ENCODE measurements at regions not wholly inside any gene's neighbourhood (a gene's known extent, or its start where the extent isn't known, plus 50 kb on each side); places are given as distances from the start of the nearest gene placed in this dataset.
"Not testable (repeated sequence)": the region's sequence is repeated elsewhere in the genome, so short reads cannot be mapped to it uniquely, and the experiment has no call there.

GRCh38 chr10:4278186-4278585, 493.2 kb upstream of the KLF6 start:
- DNase-seq (ENCODE audit: low read depth) (no peak), FAIRE-seq (no peak)
- Histone ChIP-seq H3K36me3 (ENCODE audit: insufficient read depth, low read length) (no peaks in the 10 kb centered on the region), H3K79me2 (ENCODE audit: insufficient read depth, low read length) (no peaks in the 10 kb centered on the region), H3K4me2 (ENCODE audit: low read length) (no peak overlapping the region), H3K4me1 (ENCODE audit: insufficient read depth, low read length) (peaks cover 22% of the 10 kb centered on the region), H4K20me1 (ENCODE audit: insufficient read depth, low read length) (no peaks in the 10 kb centered on the region), H3K27ac (ENCODE audit: low read depth, low read length) (no peak overlapping the region), H3K27me3 (ENCODE audit: insufficient read depth, low read length) (no peaks in the 10 kb centered on the region), H3K4me3 (ENCODE audit: insufficient read depth, low read depth, low read length) (no peak overlapping the region), H2AFZ (ENCODE audit: low read depth, low read length) (no peak overlapping the region), H3K9me3 (ENCODE audit: insufficient read depth, low read depth, low read length) (no peaks in the 10 kb centered on the region), H3K9ac (ENCODE audit: low read length) (no peak overlapping the region)
- TF ChIP-seq CTCF (IDR thresholded peaks at IDR 0.05; ENCODE audit: insufficient read depth, low read depth, low read length): no peak
- TF ChIP-seq EZH2 (IDR thresholded peaks at IDR 0.05; ENCODE audit: insufficient read depth, low read length): no peak
- H3K36me3 Mint-ChIP-seq (ENCODE audit: low read depth, unreplicated experiment): no peaks in the 10 kb centered on the region
- H3K4me1 Mint-ChIP-seq (ENCODE audit: low read depth, unreplicated experiment): peaks cover 32% of the 10 kb centered on the region
- no peak overlapping the region for H3K4me3 Mint-ChIP-seq (ENCODE audit: unreplicated experiment)
- peaks cover 6% of the 10 kb centered on the region for H3K9me3 Mint-ChIP-seq (ENCODE audit: unreplicated experiment)
- no peak overlapping the region for H3K27ac Mint-ChIP-seq (ENCODE audit: unreplicated experiment)
- H3K27me3 Mint-ChIP-seq (ENCODE audit: low read depth, unreplicated experiment): no peaks in the 10 kb centered on the region

- no peak overlapping the region for H2AFZ ChIP-seq (ENCODE audit: low read depth, low read length)
- H3K27ac Mint-ChIP-seq (ENCODE audit: unreplicated experiment): no peak overlapping the region
- no peak overlapping the region for H3K4me2 ChIP-seq (ENCODE audit: low read length)
- FAIRE-seq (no peak), DNase-seq (ENCODE audit: low read depth) (no peak)
- no peak overlapping the region for H3K4me3 ChIP-seq (ENCODE audit: insufficient read depth, low read depth, low read length)
- peaks cover 2% of the 10 kb centered on the region for H3K9me3 Mint-ChIP-seq (ENCODE audit: unreplicated experiment)
- no peaks in the 10 kb centered on the region for H3K9me3 ChIP-seq (ENCODE audit: insufficient read depth, low read depth, low read length)
- no peaks in the 10 kb centered on the region for H3K27me3 ChIP-seq (ENCODE audit: insufficient read depth, low read length)
- H3K4me1 ChIP-seq (ENCODE audit: insufficient read depth, low read length): peaks cover 14% of the 10 kb centered on the region
- no peaks in the 10 kb centered on the region for H3K36me3 ChIP-seq (ENCODE audit: insufficient read depth, low read length)
- H3K27ac ChIP-seq (ENCODE audit: low read depth, low read length): no peak overlapping the region
- H4K20me1 ChIP-seq (ENCODE audit: insufficient read depth, low read length): no peaks in the 10 kb centered on the region
- H3K4me1 Mint-ChIP-seq (ENCODE audit: low read depth, unreplicated experiment): peaks cover 21% of the 10 kb centered on the region
- H3K36me3 Mint-ChIP-seq (ENCODE audit: low read depth, unreplicated experiment): no peaks in the 10 kb centered on the region
- no peaks in the 10 kb centered on the region for H3K79me2 ChIP-seq (ENCODE audit: insufficient read depth, low read length)
- TF ChIP-seq EZH2 (IDR thresholded peaks at IDR 0.05; ENCODE audit: insufficient read depth, low read length): no peak
- TF ChIP-seq CTCF (IDR thresholded peaks at IDR 0.05; ENCODE audit: insufficient read depth, low read depth, low read length): no peak
- H3K9ac ChIP-seq (ENCODE audit: low read length): no peak overlapping the region
- no peak overlapping the region for H3K4me3 Mint-ChIP-seq (ENCODE audit: unreplicated experiment)
- H3K27me3 Mint-ChIP-seq (ENCODE audit: low read depth, unreplicated experiment): no peaks in the 10 kb centered on the region
Observed at GRCh38 chr10:4276151-4276550, 491.1 kb upstream of the KLF6 start.

GRCh38 chr10:4274671-4275070, 489.7 kb upstream of the KLF6 start:
- not testable (repeated sequence) for H3K9me3 Mint-ChIP-seq (ENCODE audit: unreplicated experiment); FAIRE-seq; H3K4me1 ChIP-seq (ENCODE audit: insufficient read depth, low read length)

More at GRCh38 chr10:4274671-4275070, 489.7 kb upstream of the KLF6 start:
- H4K20me1 ChIP-seq (ENCODE audit: insufficient read depth, low read length); DNase-seq (ENCODE audit: low read depth); H3K9ac ChIP-seq (ENCODE audit: low read length); H3K27me3 Mint-ChIP-seq (ENCODE audit: low read depth, unreplicated experiment); H3K36me3 ChIP-seq (ENCODE audit: insufficient read depth, low read length); H3K27me3 ChIP-seq (ENCODE audit: insufficient read depth, low read length); H3K4me3 ChIP-seq (ENCODE audit: insufficient read depth, low read depth, low read length); H3K36me3 Mint-ChIP-seq (ENCODE audit: low read depth, unreplicated experiment); H3K27ac ChIP-seq (ENCODE audit: low read depth, low read length); H3K4me3 Mint-ChIP-seq (ENCODE audit: unreplicated experiment); H2AFZ ChIP-seq (ENCODE audit: low read depth, low read length); H3K4me2 ChIP-seq (ENCODE audit: low read length); H3K79me2 ChIP-seq (ENCODE audit: insufficient read depth, low read length); H3K9me3 ChIP-seq (ENCODE audit: insufficient read depth, low read depth, low read length); H3K27ac Mint-ChIP-seq (ENCODE audit: unreplicated experiment): not testable (repeated sequence)
- H3K4me1 Mint-ChIP-seq (ENCODE audit: low read depth, unreplicated experiment): peaks cover 18% of the 10 kb centered on the region
